Heart left ventricle (tissue), 13 donors: ENCODE measurements at regions not wholly inside any gene's neighbourhood (a gene's known extent, or its start where the extent isn't known, plus 50 kb on each side); places are given as distances from the start of the nearest gene placed in this dataset.

ENCODE experiments used
- CTCF ChIP-seq, 12 donors: fragments of 200-600 bp; sonication (generic) in 4 of 12; IDR thresholded peaks; one replicate each; pipeline versions ENCODE4 v1.5.0 to v1.8.0; 2018 to 2022; ENCODE audit warnings: antibody characterized with exemption in 12 of 12, mild to moderate bottlenecking in 5 of 12
- POLR2A ChIP-seq, 2 donors: fragments of 450-650 bp; IDR thresholded peaks; one replicate each; pipeline ENCODE4 v1.6.1; 2017; ENCODE audit warnings: antibody characterized with exemption in 2 of 2, mild to moderate bottlenecking in 2 of 2, moderate library complexity in 2 of 2
- donor health status: ischemic (EF 13 %, LVEDD 7.1; RV severe dilation, severe dysfunction).
- donor health status: DM: no; HTN: yes; CAD: no.
- donor health status: DM: no; HTN: no; CAD: no.
- donor health status: ischemic (EF 25% LVEDD 6.9; RV normal size, moderate dysfunction).
- donor health status: ischemic (EF 25% LVEDD 5.7; RV mildly dilated, moderate dysfunction).
- donor health status: ischemic (EF 35%, LVEDD 5.7; RV mildly dilated, moderate dysfunction).
- donor health status: nonischemic (EF 11% LVEDD 7.7; RV severe dilation, severe dysfunction).
- donor health status: DM: yes; HTN: yes; CAD: no.
- donor health status: PGD.
- donor health status: ischemic (EF 29% LVEDD 5.4; RV normal size, mild dysfunction).
- donor health status: nonischemic (EF 23%, LVEDD 6.1; RV moderate dilation, normal function).

DNA sequence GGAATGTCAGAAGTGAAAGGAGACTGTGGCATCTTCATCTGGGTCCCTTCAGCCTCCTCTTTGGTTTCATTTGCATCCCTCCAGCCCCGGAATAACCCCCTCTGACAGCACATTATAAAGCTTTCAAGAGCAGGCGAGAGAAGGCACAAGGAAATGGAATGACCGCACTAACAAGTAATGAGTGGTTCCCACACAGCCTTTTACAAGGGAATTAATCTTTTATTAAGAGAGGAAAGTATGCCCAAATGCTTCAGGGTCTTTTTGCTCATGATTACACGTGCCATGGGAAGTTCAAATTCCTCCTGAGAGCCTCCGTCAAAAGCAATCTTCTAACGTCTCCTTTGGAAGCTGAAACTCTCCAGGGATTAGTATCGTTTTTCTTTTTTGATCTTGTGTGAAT, 347.0 kb downstream of the BTBD3 start:
- TF ChIP-seq CTCF (IDR thresholded peaks at IDR 0.05) (no peak), POLR2A (IDR thresholded peaks at IDR 0.05) (no peak)
